Stimulated activated naive B cell treated with anti-CD40 and anti-IgM and Interleukin-4, amounts not matched to agents 10 μg/mL and 1 μg/mL and 100 μg/mL, for 72 hours (primary cell): ENCODE measurements at regions not wholly inside any gene's neighbourhood (a gene's known extent, or its start where the extent isn't known, plus 50 kb on each side); places are given as distances from the start of the nearest gene placed in this dataset.

Experiments used
- ATAC-seq, 2 donors: fragments of 150-1000 bp; cut with Tn5 transposase; replicated peaks; 2 replicates each; pipeline ENCODE4 v1.10.0; 2021; ENCODE audit warnings: moderate library complexity in 1 of 2
- DNase-seq: peaks from one replicate; pipeline ENCODE4 v3.0.0; 2021
- H3K27ac Mint-ChIP-seq: one replicate; pipeline ENCODE4 v1.8.0; 2022; ENCODE audit warnings: mild to moderate bottlenecking, mixed read lengths
- H3K27me3 Mint-ChIP-seq, 2 donors: one replicate each; pipeline ENCODE4 v1.8.0; 2022; ENCODE audit warnings: mixed read lengths in 2 of 2
- H3K36me3 Mint-ChIP-seq, 2 donors: one replicate each; pipeline ENCODE4 v1.8.0; 2022; ENCODE audit warnings: mixed read lengths in 2 of 2, mild to moderate bottlenecking in 1 of 2
- H3K4me1 Mint-ChIP-seq, 2 donors: one replicate each; pipeline ENCODE4 v1.8.0; 2022; ENCODE audit warnings: mixed read lengths in 2 of 2, mild to moderate bottlenecking in 1 of 2
- H3K4me3 Mint-ChIP-seq, 2 donors: one replicate each; pipeline ENCODE4 v1.8.0; 2022; ENCODE audit warnings: mild to moderate bottlenecking in 2 of 2, mixed read lengths in 2 of 2, moderate library complexity in 1 of 2
- H3K9me3 Mint-ChIP-seq, 2 donors: one replicate each; pipeline ENCODE4 v1.8.0; 2022; ENCODE audit warnings: mixed read lengths in 2 of 2, mild to moderate bottlenecking in 1 of 2

DNA sequence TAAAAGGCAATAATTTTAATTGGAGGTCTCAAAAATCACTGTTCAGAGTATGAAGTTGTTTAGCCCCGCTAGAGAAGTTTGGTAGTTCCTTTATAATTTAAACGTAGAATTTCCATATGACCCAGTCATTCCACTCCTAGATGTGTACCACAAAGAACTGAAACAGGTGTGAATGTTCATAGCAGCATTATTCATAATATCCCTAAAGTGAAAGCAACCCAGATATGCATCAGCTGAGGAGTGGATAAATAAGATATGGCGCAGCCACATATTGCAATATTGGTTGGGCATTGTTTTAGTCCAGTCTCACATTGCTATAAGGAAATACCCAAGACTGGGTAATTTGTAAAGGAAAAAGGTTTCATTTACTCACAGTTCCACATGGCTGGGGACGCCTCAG lies 976.2 kb downstream of the NLGN4Y start:
- Mint-ChIP-seq H3K4me1 (no peaks in the 10 kb centered on the region), H3K4me3 (no peak overlapping the region), H3K27ac (no peak overlapping the region), H3K36me3 (no peaks in the 10 kb centered on the region), H3K27me3 (no peaks in the 10 kb centered on the region), H3K9me3 (no peaks in the 10 kb centered on the region)
- ATAC-seq = no peak
- DNase-seq = no peak

DNA sequence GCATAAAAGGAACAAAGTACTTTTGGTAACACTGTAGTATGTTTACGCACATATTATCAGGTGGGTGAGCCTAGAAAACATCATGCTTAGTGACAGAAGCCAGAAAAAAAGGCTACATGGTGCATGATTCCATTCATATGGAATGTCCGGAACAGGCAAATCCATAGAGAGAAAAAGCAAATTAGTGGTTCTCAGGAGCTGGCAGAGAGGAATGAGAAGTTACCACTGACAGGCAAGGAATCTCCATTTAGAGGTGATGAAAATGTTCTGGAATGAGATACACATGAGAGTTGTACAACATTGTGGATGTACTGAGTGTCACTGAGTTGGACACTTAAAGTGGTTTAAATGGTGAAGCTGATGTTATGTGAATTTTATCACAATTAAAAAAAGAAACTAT lies 976.9 kb downstream of the NLGN4Y start:
- Mint-ChIP-seq H3K4me1 (no peaks in the 10 kb centered on the region), H3K27me3 (no peaks in the 10 kb centered on the region), H3K4me3 (no peak overlapping the region), H3K36me3 (no peaks in the 10 kb centered on the region), H3K27ac (no peak overlapping the region), H3K9me3 (no peaks in the 10 kb centered on the region)
- no peak for ATAC-seq
- no peak for DNase-seq

DNA sequence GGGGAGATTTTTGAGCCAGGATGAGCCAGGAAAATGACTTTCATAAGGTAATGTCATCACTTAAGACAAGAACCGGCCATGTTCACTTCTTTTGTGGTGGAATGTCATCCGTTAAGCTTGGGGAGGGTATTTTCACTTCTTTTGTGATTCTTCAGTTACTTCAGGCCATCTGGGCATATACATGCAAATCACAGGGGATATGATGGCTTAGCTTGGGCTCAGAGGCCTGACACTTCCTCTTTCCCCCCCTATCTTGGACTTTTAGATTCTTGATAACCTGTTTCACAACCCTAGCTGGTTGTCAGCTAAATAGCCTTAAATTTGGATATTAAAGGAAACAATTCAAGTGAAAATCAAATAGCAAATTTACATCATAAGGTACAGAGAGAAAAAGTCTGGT lies 986.0 kb downstream of the NLGN4Y start:
- peaks cover 0 to 4% of the 10 kb centered on the region in 2 donors for H3K9me3 Mint-ChIP-seq

GRCh38 chrY:15510984-15511650 lies 986.8 kb downstream of the NLGN4Y start:
- H3K36me3 Mint-ChIP-seq = no peaks in the 10 kb centered on the region
- no peaks in the 10 kb centered on the region for H3K27me3 Mint-ChIP-seq
- H3K4me3 Mint-ChIP-seq = no peak overlapping the region
- H3K9me3 Mint-ChIP-seq = peaks cover 0 to 4% of the 10 kb centered on the region in 2 donors
- H3K27ac Mint-ChIP-seq = no peak overlapping the region
- H3K4me1 Mint-ChIP-seq = peaks cover 0 to 4% of the 10 kb centered on the region in 2 donors
- DNase-seq = no peak
- ATAC-seq = no peak

More for the DNA sequence above, 986.0 kb downstream of the NLGN4Y start:
- DNase-seq (no peak), ATAC-seq (peak in 1 of 2 donors; percentile 57)
- Mint-ChIP-seq H3K27me3 (no peaks in the 10 kb centered on the region), H3K27ac (no peak overlapping the region), H3K4me3 (no peak overlapping the region), H3K4me1 (peaks cover 0 to 4% of the 10 kb centered on the region in 2 donors), H3K36me3 (no peaks in the 10 kb centered on the region)

- DNase-seq (no peak), ATAC-seq (no peak)
- Mint-ChIP-seq H3K4me3 (no peak overlapping the region), H3K27me3 (no peaks in the 10 kb centered on the region), H3K36me3 (no peaks in the 10 kb centered on the region), H3K9me3 (peaks cover 0 to 3% of the 10 kb centered on the region in 2 donors), H3K27ac (no peak overlapping the region), H3K4me1 (no peaks in the 10 kb centered on the region)
Observed at GRCh38 chrY:15535131-15535530, 1010.8 kb downstream of the NLGN4Y start.

DNA sequence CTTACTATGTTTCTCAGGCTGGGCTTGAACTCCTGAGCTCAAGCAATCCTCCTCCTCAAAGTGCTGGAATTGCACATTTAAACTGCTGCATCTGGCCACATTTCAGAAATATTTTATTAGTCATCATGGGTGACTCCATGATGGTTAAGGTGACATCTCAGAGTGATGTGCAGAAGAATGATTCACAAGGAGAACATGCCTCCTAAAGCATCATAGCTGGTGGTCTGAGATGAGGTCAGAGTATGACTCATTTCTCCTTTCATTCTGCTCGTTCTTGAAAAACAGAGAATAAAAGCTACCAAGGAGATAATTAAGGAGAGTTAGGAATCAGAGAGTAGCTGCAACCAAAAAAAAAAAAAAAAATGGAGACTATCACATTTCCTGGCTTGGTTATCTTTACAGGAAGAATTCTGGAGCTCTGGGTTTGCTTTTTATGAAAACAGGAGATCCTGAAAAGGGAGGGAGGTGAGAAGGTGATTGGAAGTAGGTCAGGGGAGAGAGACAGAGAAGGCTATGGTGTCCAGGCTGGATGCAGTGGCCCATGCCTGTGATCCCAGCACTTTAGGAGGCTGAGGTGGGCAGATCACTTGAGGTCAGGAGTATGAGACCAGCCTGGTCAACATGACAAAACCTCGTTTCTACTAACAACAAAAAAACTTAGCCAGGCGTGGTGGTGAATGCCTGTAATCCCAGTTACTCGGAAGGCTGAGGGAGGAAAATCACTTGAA lies 1011.6 kb downstream of the NLGN4Y start:
- peaks cover 0 to 3% of the 10 kb centered on the region in 2 donors for H3K9me3 Mint-ChIP-seq
- H3K4me1 Mint-ChIP-seq = no peaks in the 10 kb centered on the region
- DNase-seq (no peak), ATAC-seq (no peak)
- H3K4me3 Mint-ChIP-seq = no peak overlapping the region
- H3K36me3 Mint-ChIP-seq = no peaks in the 10 kb centered on the region
- no peak overlapping the region for H3K27ac Mint-ChIP-seq
- no peaks in the 10 kb centered on the region for H3K27me3 Mint-ChIP-seq

DNA sequence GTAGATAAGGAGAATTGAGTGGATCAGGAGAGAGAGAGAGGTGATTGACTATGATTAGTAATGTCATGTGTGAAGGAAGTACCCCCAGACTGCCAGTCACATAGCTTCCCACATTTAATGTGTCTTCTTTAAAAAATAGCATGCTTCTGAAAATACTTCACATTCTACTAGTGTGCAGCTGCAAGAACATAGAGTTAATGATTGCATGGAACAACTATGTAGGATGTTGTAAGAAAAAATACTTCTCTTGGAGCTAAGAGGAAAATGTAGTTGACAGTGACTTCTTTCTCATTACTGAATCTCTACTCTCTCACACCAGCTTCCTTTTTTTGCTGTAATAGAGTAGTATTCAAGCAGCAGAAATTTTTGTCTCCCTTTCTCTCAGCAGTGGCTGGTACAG lies 1016.2 kb downstream of the NLGN4Y start:
- Mint-ChIP-seq H3K9me3 (peaks cover 0 to 3% of the 10 kb centered on the region in 2 donors), H3K27me3 (no peaks in the 10 kb centered on the region), H3K27ac (no peak overlapping the region), H3K4me1 (no peaks in the 10 kb centered on the region), H3K36me3 (no peaks in the 10 kb centered on the region), H3K4me3 (no peak overlapping the region)
- ATAC-seq (no peak), DNase-seq (no peak)

- DNase-seq = no peak
- no peak overlapping the region for H3K4me3 Mint-ChIP-seq
- no peaks in the 10 kb centered on the region for H3K27me3 Mint-ChIP-seq
- no peak overlapping the region for H3K27ac Mint-ChIP-seq
- H3K36me3 Mint-ChIP-seq = no peaks in the 10 kb centered on the region
- no peak for ATAC-seq
- H3K4me1 Mint-ChIP-seq = no peaks in the 10 kb centered on the region
- no peaks in the 10 kb centered on the region for H3K9me3 Mint-ChIP-seq
Observed at GRCh38 chrY:15546177-15546754, 1021.9 kb downstream of the NLGN4Y start.

DNA sequence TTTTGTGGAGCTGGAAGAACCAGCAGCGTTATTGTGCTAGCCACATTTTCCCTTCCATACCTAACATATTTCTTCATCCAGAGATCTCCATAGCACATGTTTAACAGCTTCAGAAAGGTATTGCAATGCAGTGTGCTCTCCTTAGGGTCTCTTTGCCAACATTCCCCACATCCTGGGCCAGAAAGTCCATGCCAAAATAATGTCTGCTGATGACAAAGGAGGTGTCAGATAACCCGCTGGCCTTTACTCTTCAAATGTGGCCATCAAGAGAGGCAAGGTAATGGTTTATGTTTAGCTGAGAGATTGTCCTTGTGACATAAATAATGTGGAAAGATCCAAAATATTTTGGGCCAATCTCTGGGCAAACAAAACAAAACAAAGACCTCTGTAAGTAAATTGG lies 1027.7 kb downstream of the NLGN4Y start:
- Mint-ChIP-seq H3K27ac (no peak overlapping the region), H3K9me3 (no peaks in the 10 kb centered on the region), H3K4me1 (no peaks in the 10 kb centered on the region), H3K36me3 (no peaks in the 10 kb centered on the region), H3K4me3 (no peak overlapping the region), H3K27me3 (no peaks in the 10 kb centered on the region)
- no peak for ATAC-seq
- no peak for DNase-seq

GRCh38 chrY:15554991-15555390 lies 1030.7 kb downstream of the NLGN4Y start:
- peaks cover 0 to 2% of the 10 kb centered on the region in 2 donors for H3K9me3 Mint-ChIP-seq
- H3K4me1 Mint-ChIP-seq = no peaks in the 10 kb centered on the region
- H3K27ac Mint-ChIP-seq = no peak overlapping the region
- ATAC-seq (no peak), DNase-seq (no peak)
- H3K36me3 Mint-ChIP-seq = no peaks in the 10 kb centered on the region
- no peaks in the 10 kb centered on the region for H3K27me3 Mint-ChIP-seq
- H3K4me3 Mint-ChIP-seq = no peak overlapping the region

GRCh38 chrY:15559169-15559568 lies 1034.8 kb downstream of the NLGN4Y start:
- no peaks in the 10 kb centered on the region for H3K4me1 Mint-ChIP-seq
- H3K27me3 Mint-ChIP-seq = no peaks in the 10 kb centered on the region
- DNase-seq (no peak), ATAC-seq (no peak)
- no peaks in the 10 kb centered on the region for H3K36me3 Mint-ChIP-seq
- H3K9me3 Mint-ChIP-seq = peaks cover 0 to 2% of the 10 kb centered on the region in 2 donors
- no peak overlapping the region for H3K4me3 Mint-ChIP-seq
- no peak overlapping the region for H3K27ac Mint-ChIP-seq

DNA sequence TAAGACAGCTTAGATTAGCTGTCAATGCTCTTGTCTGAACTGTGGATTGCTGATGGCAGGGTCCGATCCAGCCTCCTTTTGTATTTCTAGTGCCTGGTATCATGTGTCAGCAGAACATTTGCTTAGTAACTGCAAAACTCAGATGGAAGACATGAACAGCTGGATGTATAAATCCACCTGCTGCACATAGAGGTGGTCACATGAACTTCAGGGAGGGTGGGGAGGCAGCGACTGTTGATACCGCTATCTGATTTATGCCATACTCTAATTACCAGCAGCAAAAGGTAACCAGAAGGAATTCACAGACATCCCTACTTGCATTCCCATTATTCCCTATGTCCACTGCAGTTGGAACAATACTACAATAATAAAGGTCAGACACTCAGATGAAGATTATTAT lies 1036.5 kb downstream of the NLGN4Y start:
- DNase-seq = no peak
- peaks cover 0 to 2% of the 10 kb centered on the region in 2 donors for H3K9me3 Mint-ChIP-seq
- no peaks in the 10 kb centered on the region for H3K27me3 Mint-ChIP-seq
- ATAC-seq = no peak
- no peak overlapping the region for H3K27ac Mint-ChIP-seq
- no peaks in the 10 kb centered on the region for H3K36me3 Mint-ChIP-seq
- H3K4me1 Mint-ChIP-seq = no peaks in the 10 kb centered on the region
- H3K4me3 Mint-ChIP-seq = no peak overlapping the region

GRCh38 chrY:15561501-15562289 lies 1037.4 kb downstream of the NLGN4Y start:
- no peak for DNase-seq
- no peak overlapping the region for H3K27ac Mint-ChIP-seq
- ATAC-seq = no peak
- peaks cover 0 to 2% of the 10 kb centered on the region in 2 donors for H3K9me3 Mint-ChIP-seq
- H3K4me3 Mint-ChIP-seq = no peak overlapping the region
- no peaks in the 10 kb centered on the region for H3K36me3 Mint-ChIP-seq
- H3K27me3 Mint-ChIP-seq = no peaks in the 10 kb centered on the region
- H3K4me1 Mint-ChIP-seq = no peaks in the 10 kb centered on the region

DNA sequence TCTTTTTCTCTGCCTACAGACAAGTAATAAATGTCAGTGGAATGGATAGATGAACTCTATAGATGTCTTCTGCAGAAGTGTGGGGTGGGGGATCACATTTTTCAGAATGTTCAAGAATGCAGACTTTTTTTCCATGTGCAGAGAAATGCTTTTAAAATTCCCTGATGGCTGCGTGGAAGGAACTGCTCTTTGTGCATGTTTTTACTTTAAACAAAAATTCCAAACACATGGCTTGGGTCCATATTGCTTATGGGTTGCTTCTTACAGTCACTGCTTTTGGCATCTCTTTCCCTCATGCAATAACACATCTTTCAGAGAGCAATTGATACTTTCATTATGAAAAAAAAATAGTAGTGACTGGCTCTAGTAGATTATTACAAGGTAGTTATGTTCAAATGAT lies 1053.6 kb downstream of the NLGN4Y start:
- ATAC-seq = no peak
- Mint-ChIP-seq H3K36me3 (no peaks in the 10 kb centered on the region), H3K4me1 (no peaks in the 10 kb centered on the region)

More for the DNA sequence above, 1053.6 kb downstream of the NLGN4Y start:
- Mint-ChIP-seq H3K9me3 (no peaks in the 10 kb centered on the region), H3K27ac (no peak overlapping the region), H3K4me3 (no peak overlapping the region), H3K27me3 (no peaks in the 10 kb centered on the region)
- no peak for DNase-seq
